Panc1 (cell line): ENCODE measurements at regions not wholly inside any gene's neighbourhood (a gene's known extent, or its start where the extent isn't known, plus 50 kb on each side); places are given as distances from the start of the nearest gene placed in this dataset.

Experiments used
- CTCF ChIP-seq: fragments of 450-650 bp; IDR thresholded peaks from 2 replicates; pipeline ENCODE4 v1.5.1; 2017; ENCODE audit warnings: mild to moderate bottlenecking
- POLR2AphosphoS5 ChIP-seq: IDR thresholded peaks from 2 replicates; pipeline ENCODE4 v1.6.1; 2012; ENCODE audit warnings: mild to moderate bottlenecking, low read depth, low read length, moderate library complexity
- REST ChIP-seq, 2 experiments: IDR thresholded peaks; 2 replicates each; pipeline ENCODE4 v1.6.1; 2011 to 2012; ENCODE audit warnings: low read depth in 2 of 2, control low read depth in 1 of 2, low read length in 1 of 2, mild to moderate bottlenecking in 1 of 2, moderate library complexity in 1 of 2; ENCODE audit not compliant: insufficient read depth in 1 of 2
- SIN3A ChIP-seq: IDR thresholded peaks from 2 replicates; pipeline ENCODE4 v1.6.1; 2012; ENCODE audit warnings: low read depth, mild to moderate bottlenecking, low read length, moderate library complexity, borderline replicate concordance; ENCODE audit not compliant: insufficient read depth

- TF ChIP-seq CTCF (no peak), REST (IDR thresholded peaks at IDR 0.05; ENCODE audit: insufficient read depth in 1 of 2, low read depth in 2 of 2, low read length in 1 of 2) (no peak), POLR2AphosphoS5 (no peak), SIN3A (no peak)
Observed at GRCh38 chr11:23923357-23923756, 573.5 kb upstream of the LUZP2 start.
